PC-9 (cell line): ENCODE measurements at regions not wholly inside any gene's neighbourhood (a gene's known extent, or its start where the extent isn't known, plus 50 kb on each side); places are given as distances from the start of the nearest gene placed in this dataset.

Source experiments
- CTCF ChIP-seq: fragments of 200-600 bp; sonication (generic); conservative IDR thresholded peaks from 2 replicates; pipeline ENCODE4 v1.6.1; 2017; ENCODE audit warnings: mixed run types, antibody characterized with exemption, mild to moderate bottlenecking, moderate library complexity
- EZH2 ChIP-seq: fragments of 200-600 bp; sonication (generic); IDR thresholded peaks from 2 replicates; pipeline ENCODE4 v1.8.0; 2017; ENCODE audit warnings: antibody characterized with exemption, low read depth

- TF ChIP-seq CTCF (no peak), EZH2 (no peak)
Measured at GRCh38 chr2:67510745-67511144, 113.6 kb downstream of the ETAA1 start.
